ENCODE measurements at regions not wholly inside any gene's neighbourhood (a gene's known extent, or its start where the extent isn't known, plus 50 kb on each side); places are given as distances from the start of the nearest gene placed in this dataset.

DNA sequence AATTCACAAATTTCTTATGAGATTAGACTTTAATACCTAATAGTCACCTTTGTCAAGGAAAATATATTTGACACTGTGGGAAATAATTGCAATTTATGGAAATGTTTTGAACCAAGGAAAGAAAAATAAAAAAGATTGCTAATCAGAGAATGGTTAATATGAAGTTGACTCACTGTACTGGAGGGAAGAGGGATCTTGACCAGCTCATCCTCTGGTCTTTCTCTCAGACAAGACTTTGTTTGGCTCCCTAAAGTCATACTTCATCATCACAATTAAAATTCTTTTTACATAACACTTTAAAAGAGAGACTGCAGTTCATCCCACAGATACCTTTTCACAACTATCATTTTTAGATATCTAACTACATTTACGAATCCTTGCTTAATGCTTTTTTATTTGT is 538.5 kb upstream of the ZEB2 start:
- TF ChIP-seq POLR2A (IDR thresholded peaks at IDR 0.05) (no peak), POLR2AphosphoS5 (IDR thresholded peaks at IDR 0.05) (no peak)
- TF ChIP-seq, protein P1, sequence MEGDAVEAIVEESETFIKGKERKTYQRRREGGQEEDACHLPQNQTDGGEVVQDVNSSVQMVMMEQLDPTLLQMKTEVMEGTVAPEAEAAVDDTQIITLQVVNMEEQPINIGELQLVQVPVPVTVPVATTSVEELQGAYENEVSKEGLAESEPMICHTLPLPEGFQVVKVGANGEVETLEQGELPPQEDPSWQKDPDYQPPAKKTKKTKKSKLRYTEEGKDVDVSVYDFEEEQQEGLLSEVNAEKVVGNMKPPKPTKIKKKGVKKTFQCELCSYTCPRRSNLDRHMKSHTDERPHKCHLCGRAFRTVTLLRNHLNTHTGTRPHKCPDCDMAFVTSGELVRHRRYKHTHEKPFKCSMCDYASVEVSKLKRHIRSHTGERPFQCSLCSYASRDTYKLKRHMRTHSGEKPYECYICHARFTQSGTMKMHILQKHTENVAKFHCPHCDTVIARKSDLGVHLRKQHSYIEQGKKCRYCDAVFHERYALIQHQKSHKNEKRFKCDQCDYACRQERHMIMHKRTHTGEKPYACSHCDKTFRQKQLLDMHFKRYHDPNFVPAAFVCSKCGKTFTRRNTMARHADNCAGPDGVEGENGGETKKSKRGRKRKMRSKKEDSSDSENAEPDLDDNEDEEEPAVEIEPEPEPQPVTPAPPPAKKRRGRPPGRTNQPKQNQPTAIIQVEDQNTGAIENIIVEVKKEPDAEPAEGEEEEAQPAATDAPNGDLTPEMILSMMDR (IDR thresholded peaks at IDR 0.05): no peak
